HG02981 (cell line): ENCODE measurements at regions not wholly inside any gene's neighbourhood (a gene's known extent, or its start where the extent isn't known, plus 50 kb on each side); places are given as distances from the start of the nearest gene placed in this dataset.
"Not testable (repeated sequence)": the region's sequence is repeated elsewhere in the genome, so short reads cannot be mapped to it uniquely, and the experiment has no call there.

Experiments
- ATAC-seq: cut with Tn5 transposase; IDR thresholded peaks from one replicate; pipeline ENCODE4 v1.9.1; 2021; ENCODE audit warnings: mild to moderate bottlenecking, moderate library complexity; ENCODE audit not compliant: unreplicated experiment

- ATAC-seq = no peak
These were observed 105.3 kb upstream of the C16orf82 start for GRCh38 chr16:26961459-26961858.

GRCh38 chr16:26963109-26963508 lies 103.6 kb upstream of the C16orf82 start:
- ATAC-seq = no peak

GRCh38 chr16:26969589-26970231 lies 97.0 kb upstream of the C16orf82 start:
- ATAC-seq = no peak

GRCh38 chr16:26970292-26970691 lies 96.4 kb upstream of the C16orf82 start:
- no peak for ATAC-seq

- ATAC-seq = no peak
These were observed 89.9 kb upstream of the C16orf82 start for GRCh38 chr16:26976873-26977272.

- ATAC-seq = no peak
These were observed 85.3 kb upstream of the C16orf82 start for GRCh38 chr16:26981266-26981938.

GRCh38 chr16:26982422-26982821 lies 84.3 kb upstream of the C16orf82 start:
- no peak for ATAC-seq

- ATAC-seq = no peak
These were observed 83.3 kb upstream of the C16orf82 start for GRCh38 chr16:26983426-26983825.

- no peak for ATAC-seq
These were observed 81.3 kb upstream of the C16orf82 start for GRCh38 chr16:26985100-26986065.

- ATAC-seq = no peak
These were observed 79.1 kb upstream of the C16orf82 start for GRCh38 chr16:26987597-26988010.

GRCh38 chr16:26988186-26988585 lies 78.5 kb upstream of the C16orf82 start:
- no peak for ATAC-seq

- ATAC-seq = not testable (repeated sequence)
These were observed 76.2 kb upstream of the C16orf82 start for GRCh38 chr16:26990384-26991120.

GRCh38 chr16:26992666-26993349 lies 73.9 kb upstream of the C16orf82 start:
- ATAC-seq = no peak

- ATAC-seq = no peak
These were observed 73.2 kb upstream of the C16orf82 start for GRCh38 chr16:26993511-26993910.

- ATAC-seq = no peak
These were observed 72.8 kb upstream of the C16orf82 start for GRCh38 chr16:26993963-26994362.

- ATAC-seq = no peak
These were observed 71.2 kb upstream of the C16orf82 start for GRCh38 chr16:26995522-26995921.

- ATAC-seq = no peak
These were observed 61.3 kb upstream of the C16orf82 start for GRCh38 chr16:27005386-27005785.
